Neural crest cell (in vitro differentiated cells): ENCODE measurements at regions not wholly inside any gene's neighbourhood (a gene's known extent, or its start where the extent isn't known, plus 50 kb on each side); places are given as distances from the start of the nearest gene placed in this dataset.

Experiments
- DNase-seq: peaks from one replicate; pipeline ENCODE4 v3.0.0; 2021; ENCODE audit warnings: low read depth, mixed read lengths, low spot score
- H3K27ac Mint-ChIP-seq: one replicate; pipeline ENCODE4 v1.8.0; 2021; ENCODE audit warnings: mild to moderate bottlenecking, mixed read lengths; ENCODE audit not compliant: unreplicated experiment
- H3K27me3 Mint-ChIP-seq: 2 replicates; pipeline ENCODE4 v1.8.0; 2021; ENCODE audit warnings: low read depth, mild to moderate bottlenecking, mixed read lengths
- H3K36me3 Mint-ChIP-seq: 2 replicates; pipeline ENCODE4 v1.8.0; 2021; ENCODE audit warnings: low read depth, mild to moderate bottlenecking, mixed read lengths
- H3K4me1 Mint-ChIP-seq: 2 replicates; pipeline ENCODE4 v1.8.0; 2021; ENCODE audit warnings: mixed read lengths
- H3K4me3 Mint-ChIP-seq: one replicate; pipeline ENCODE4 v1.8.0; 2021; ENCODE audit warnings: mild to moderate bottlenecking, mixed read lengths
- H3K9me3 Mint-ChIP-seq: 2 replicates; pipeline ENCODE4 v1.8.0; 2021; ENCODE audit warnings: mixed read lengths
- CTCF ChIP-seq: fragments of 200-600 bp; sonication (generic); conservative IDR thresholded peaks from 2 replicates; pipeline ENCODE4 v1.5.0; 2021; ENCODE audit warnings: antibody characterized with exemption, mild to moderate bottlenecking

GRCh38 chr19:5396963-5397362 is 56.4 kb upstream of the PTPRS start:
- no peak for DNase-seq
- Mint-ChIP-seq H3K27ac (no peak overlapping the region), H3K9me3 (no peaks in the 10 kb centered on the region), H3K4me3 (no peak overlapping the region), H3K4me1 (peaks cover 52% of the 10 kb centered on the region), H3K36me3 (no peaks in the 10 kb centered on the region), H3K27me3 (peaks cover 22% of the 10 kb centered on the region)
- no peak for TF ChIP-seq CTCF

DNA sequence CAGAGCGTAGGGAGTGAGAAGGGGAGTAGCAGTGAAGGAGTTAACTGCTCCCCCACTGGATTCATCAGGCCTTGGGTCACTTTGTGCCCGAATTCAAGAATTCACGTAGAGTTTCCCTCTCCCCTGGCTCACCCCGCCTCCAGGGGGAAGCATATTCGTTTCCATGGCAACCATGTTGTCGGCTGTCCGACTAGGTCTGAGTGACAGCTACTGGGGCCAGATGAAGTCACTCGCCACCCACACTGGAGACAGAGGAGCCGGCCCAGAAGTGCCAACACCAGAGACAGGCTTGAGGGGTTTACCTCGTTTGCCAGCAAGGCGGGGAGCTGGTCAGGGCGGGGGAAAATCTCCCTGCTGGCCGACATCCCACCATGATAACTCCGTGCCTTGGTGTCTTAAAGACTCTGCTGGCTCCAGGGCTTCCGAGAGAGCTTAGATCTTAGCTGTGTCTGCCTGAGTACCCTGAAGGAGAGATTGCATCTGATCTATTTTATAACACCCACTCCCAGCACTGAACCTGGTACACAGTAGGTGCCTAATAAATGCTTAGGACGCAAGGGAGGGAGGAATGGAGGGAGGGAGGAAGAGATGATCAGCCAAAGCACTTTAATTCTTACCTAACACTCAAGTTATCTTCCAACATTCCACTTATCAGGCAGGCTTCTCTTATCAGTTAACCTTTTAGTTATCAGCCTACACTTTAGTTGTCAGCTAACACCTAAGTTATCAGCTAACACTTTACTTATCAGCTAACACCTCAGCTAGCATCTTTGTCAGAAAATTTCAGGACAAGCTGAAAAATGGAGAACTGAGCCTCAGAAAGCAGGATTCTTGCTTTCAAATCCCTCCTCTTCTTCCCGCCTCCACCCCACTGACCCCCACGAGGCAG is 57.2 kb upstream of the ZNRF4 start:
- H3K4me1 Mint-ChIP-seq, result peaks cover 42% of the 10 kb centered on the region
- DNase-seq, result peak; percentile 50
- no peaks in the 10 kb centered on the region for H3K9me3 Mint-ChIP-seq
- H3K4me3 Mint-ChIP-seq, result peak overlapping the region; percentile 18
- H3K36me3 Mint-ChIP-seq, result no peaks in the 10 kb centered on the region
- peaks cover 22% of the 10 kb centered on the region for H3K27me3 Mint-ChIP-seq
- H3K27ac Mint-ChIP-seq, result peak overlapping the region; percentile 45
- no peak for TF ChIP-seq CTCF

GRCh38 chr19:5398693-5399057 is 56.5 kb upstream of the ZNRF4 start:
- DNase-seq, result no peak
- Mint-ChIP-seq H3K4me3 (no peak overlapping the region), H3K36me3 (no peaks in the 10 kb centered on the region)

DNA sequence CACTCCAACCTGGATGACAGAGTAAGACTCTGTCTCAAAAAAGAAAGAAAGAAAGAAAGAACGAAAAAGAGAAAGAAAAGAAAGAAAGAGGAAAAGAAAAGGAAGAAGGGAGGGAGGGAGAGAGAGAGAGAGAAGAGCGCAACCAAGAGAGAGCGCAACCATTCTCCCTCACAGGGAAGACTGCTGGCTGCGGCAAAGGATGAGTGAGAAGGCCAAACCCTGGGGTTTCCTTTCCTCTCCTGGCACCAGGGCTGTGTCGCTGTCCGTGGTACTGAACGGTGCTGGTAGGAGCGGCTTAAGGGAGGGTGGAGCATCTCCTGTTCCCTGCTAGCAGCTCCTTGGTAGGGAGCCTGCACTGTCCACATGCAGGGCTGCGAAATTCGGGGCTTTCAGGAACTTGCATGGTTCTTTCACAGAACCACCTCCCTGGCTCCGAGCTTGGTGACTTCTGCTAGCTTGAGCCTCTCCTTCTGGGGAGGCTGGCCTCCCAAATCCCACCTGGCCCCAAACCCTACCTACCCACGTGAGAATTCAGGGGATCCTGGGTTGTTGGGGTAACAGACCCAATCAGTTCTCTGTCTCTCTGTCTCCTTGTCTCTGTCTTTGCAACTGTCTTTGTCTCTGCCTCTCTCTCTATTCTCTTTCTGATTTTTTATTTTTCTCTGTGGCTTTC is 51.1 kb upstream of the ZNRF4 start:
- Mint-ChIP-seq H3K4me3 (no peak overlapping the region), H3K9me3 (peaks cover 8% of the 10 kb centered on the region), H3K27me3 (peaks cover 30% of the 10 kb centered on the region), H3K27ac (no peak overlapping the region), H3K36me3 (no peaks in the 10 kb centered on the region), H3K4me1 (no peaks in the 10 kb centered on the region)
- peak; percentile 98 for DNase-seq
- TF ChIP-seq CTCF, result no peak

More at GRCh38 chr19:5398693-5399057, 56.5 kb upstream of the ZNRF4 start:
- no peak for TF ChIP-seq CTCF
- H3K27ac Mint-ChIP-seq, result no peak overlapping the region
- H3K4me1 Mint-ChIP-seq, result peaks cover 35% of the 10 kb centered on the region
- H3K9me3 Mint-ChIP-seq, result no peaks in the 10 kb centered on the region
- peaks cover 23% of the 10 kb centered on the region for H3K27me3 Mint-ChIP-seq
